WERI-Rb-1 (cell line): ENCODE measurements at regions not wholly inside any gene's neighbourhood (a gene's known extent, or its start where the extent isn't known, plus 50 kb on each side); places are given as distances from the start of the nearest gene placed in this dataset.

Experiments
- DNase-seq: peaks from one replicate; pipeline ENCODE4 v3.0.0-alpha.2; 2020
- H3K27ac ChIP-seq: fragments of 250-450 bp; sonication (Bioruptor Pico); 2 replicates; pipeline ENCODE4 v1.5.1; 2020; ENCODE audit warnings: mild to moderate bottlenecking, moderate library complexity
- H3K27me3 ChIP-seq: fragments of 250-450 bp; sonication (Bioruptor Pico); 2 replicates; pipeline ENCODE4 v1.5.1; 2021; ENCODE audit warnings: mild to moderate bottlenecking, low read depth, moderate library complexity; ENCODE audit not compliant: insufficient read depth, severe bottlenecking
- H3K36me3 ChIP-seq: fragments of 250-450 bp; sonication (Bioruptor Pico); 2 replicates; pipeline ENCODE4 v1.5.1; 2020; ENCODE audit warnings: mild to moderate bottlenecking, moderate library complexity
- H3K4me3 ChIP-seq: 2 replicates; pipeline ENCODE4 v1.5.1; 2011; ENCODE audit warnings: low read depth, mild to moderate bottlenecking, control low read depth, low read length
- H3K9me3 ChIP-seq: fragments of 250-450 bp; sonication (Bioruptor Pico); 2 replicates; pipeline ENCODE4 v1.5.1; 2021; ENCODE audit warnings: mild to moderate bottlenecking, moderate library complexity; ENCODE audit not compliant: severe bottlenecking
- TF ChIP-seq, protein P1 (sequence below): IDR thresholded peaks from 2 replicates; pipeline ENCODE4 v1.5.1; 2011; ENCODE audit warnings: low read depth, mild to moderate bottlenecking, control low read depth, inconsistent platforms, low read length

DNA sequence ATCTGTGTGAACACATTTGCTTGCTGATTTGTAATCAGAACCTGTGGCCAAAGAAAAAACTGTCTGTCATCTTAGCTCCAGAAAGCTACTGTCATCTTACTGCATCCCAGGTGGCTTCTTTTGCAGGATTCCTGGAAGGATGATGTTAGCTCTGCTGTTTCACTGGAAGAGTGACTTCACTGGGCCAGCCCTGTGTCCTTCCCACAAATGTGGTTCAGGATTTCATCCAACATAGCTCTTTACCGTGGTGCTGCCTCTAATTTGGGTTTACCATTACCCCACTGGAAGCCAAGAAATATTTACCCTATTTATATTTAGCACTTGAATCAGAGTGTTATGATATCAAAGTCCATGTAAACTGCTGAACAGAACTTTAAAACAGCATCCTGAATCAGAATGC lies 501.0 kb downstream of the GADD45G start:
- TF ChIP-seq, protein P1, sequence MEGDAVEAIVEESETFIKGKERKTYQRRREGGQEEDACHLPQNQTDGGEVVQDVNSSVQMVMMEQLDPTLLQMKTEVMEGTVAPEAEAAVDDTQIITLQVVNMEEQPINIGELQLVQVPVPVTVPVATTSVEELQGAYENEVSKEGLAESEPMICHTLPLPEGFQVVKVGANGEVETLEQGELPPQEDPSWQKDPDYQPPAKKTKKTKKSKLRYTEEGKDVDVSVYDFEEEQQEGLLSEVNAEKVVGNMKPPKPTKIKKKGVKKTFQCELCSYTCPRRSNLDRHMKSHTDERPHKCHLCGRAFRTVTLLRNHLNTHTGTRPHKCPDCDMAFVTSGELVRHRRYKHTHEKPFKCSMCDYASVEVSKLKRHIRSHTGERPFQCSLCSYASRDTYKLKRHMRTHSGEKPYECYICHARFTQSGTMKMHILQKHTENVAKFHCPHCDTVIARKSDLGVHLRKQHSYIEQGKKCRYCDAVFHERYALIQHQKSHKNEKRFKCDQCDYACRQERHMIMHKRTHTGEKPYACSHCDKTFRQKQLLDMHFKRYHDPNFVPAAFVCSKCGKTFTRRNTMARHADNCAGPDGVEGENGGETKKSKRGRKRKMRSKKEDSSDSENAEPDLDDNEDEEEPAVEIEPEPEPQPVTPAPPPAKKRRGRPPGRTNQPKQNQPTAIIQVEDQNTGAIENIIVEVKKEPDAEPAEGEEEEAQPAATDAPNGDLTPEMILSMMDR: no peak
- H3K4me3 ChIP-seq: no peak overlapping the region
- peaks cover 9% of the 10 kb centered on the region for H3K9me3 ChIP-seq
- DNase-seq: no peak
- no peak overlapping the region for H3K27ac ChIP-seq
- H3K36me3 ChIP-seq: no peaks in the 10 kb centered on the region
- no peaks in the 10 kb centered on the region for H3K27me3 ChIP-seq

DNA sequence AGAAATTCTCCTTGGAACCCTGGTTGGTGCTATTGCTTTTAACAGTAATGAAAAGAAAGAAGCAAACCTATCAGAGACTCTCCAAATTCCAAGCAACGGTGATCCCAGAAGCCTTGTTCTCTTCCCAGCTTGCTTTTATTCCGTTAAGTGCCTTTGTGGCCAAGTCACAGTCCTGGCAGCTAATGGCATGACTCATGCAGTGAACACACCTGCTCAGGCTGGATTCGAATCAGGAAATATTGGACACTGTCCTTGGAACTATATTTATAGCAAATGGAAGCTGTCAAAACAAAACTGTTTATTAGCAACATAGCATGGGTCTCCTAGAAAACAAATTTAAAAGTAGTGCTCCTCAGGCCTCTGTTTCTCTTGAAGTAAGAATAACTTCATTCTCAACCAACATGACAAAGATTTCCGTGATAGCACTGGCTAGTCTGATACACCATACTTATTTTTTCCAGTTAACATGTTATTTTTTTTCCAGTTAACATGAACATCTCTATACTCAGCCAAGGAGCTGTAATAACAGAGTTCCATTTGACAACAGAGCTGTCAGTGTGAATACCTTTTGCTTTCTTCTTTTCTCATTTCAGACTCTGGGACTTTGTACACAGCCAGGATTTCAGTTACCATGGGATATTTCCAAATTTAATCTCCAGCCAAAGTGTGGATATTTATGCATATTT lies 502.4 kb downstream of the GADD45G start:
- H3K27me3 ChIP-seq: no peaks in the 10 kb centered on the region
- DNase-seq: no peak
- no peak overlapping the region for H3K27ac ChIP-seq
- H3K4me3 ChIP-seq: no peak overlapping the region
- H3K9me3 ChIP-seq: peaks cover 9% of the 10 kb centered on the region
- H3K36me3 ChIP-seq: no peaks in the 10 kb centered on the region
- TF ChIP-seq, protein P1: no peak

DNA sequence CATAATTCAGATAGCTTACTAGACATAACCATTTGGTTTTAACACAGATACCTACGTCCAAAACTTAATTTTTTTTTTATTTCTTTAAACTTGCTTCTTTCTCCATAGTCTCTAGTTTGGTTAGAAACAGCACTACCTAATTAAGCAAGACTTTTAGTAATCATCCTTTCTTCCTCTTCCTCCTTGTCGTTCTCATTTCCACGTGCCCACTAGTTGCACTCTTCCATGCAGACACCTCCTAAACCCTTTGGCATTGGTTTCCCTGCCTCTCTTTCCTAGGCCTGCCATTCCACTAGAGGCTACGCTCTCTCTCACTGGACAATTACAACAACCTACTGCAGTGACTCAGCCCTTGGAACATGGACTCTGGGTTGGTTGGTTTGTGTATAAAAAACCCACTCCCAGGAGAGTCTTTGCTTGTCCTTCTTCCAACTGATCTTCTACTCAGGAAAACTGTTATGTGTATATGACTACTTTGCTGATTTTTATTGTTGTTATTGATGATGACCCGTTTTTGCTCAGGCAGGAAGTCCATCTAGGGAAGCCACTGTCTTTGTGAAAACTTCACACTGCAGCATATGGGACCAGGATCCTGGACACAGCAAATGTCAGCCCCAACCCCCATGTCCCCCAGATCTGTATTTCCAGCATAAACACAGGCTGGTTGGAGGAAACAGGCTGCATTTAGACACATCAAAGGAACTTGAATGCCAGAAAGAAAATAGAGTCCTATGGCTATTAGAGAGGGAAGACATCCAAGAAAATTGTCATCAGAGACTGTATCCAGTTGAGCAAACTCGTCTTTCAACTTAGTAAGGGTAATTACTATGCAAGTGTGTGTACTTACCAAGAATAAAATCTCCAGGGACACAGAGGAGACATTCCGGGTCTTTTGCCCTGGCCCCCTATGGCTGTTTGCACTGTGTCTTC lies 503.2 kb downstream of the GADD45G start:
- TF ChIP-seq, protein P1: no peak
- H3K27ac ChIP-seq: no peak overlapping the region
- DNase-seq: no peak
- peaks cover 9% of the 10 kb centered on the region for H3K9me3 ChIP-seq
- H3K36me3 ChIP-seq: no peaks in the 10 kb centered on the region
- no peak overlapping the region for H3K4me3 ChIP-seq
- H3K27me3 ChIP-seq: no peaks in the 10 kb centered on the region

DNA sequence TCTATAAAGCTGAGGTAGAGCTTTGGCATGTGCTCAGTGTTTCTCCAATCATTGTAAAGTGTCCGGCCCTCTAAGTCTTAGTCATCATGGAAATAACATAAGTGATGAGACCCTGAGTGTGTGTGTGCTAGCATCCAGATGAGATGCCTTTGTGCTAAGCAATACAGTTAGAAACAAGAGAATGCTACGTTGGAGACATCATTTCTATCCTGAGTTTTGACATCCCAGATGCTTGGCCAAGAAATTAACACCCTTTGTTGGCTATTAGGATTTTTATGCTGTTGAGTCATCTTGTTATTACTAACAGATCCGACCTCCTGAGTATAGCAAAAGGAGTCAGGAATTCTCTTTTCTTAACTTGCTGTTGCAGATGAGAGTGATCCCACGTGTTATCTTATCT lies 508.0 kb downstream of the GADD45G start:
- TF ChIP-seq, protein P1: no peak
- Histone ChIP-seq H3K27me3 (no peaks in the 10 kb centered on the region), H3K9me3 (peaks cover 9% of the 10 kb centered on the region), H3K27ac (no peak overlapping the region), H3K4me3 (no peak overlapping the region), H3K36me3 (no peaks in the 10 kb centered on the region)
- no peak for DNase-seq

DNA sequence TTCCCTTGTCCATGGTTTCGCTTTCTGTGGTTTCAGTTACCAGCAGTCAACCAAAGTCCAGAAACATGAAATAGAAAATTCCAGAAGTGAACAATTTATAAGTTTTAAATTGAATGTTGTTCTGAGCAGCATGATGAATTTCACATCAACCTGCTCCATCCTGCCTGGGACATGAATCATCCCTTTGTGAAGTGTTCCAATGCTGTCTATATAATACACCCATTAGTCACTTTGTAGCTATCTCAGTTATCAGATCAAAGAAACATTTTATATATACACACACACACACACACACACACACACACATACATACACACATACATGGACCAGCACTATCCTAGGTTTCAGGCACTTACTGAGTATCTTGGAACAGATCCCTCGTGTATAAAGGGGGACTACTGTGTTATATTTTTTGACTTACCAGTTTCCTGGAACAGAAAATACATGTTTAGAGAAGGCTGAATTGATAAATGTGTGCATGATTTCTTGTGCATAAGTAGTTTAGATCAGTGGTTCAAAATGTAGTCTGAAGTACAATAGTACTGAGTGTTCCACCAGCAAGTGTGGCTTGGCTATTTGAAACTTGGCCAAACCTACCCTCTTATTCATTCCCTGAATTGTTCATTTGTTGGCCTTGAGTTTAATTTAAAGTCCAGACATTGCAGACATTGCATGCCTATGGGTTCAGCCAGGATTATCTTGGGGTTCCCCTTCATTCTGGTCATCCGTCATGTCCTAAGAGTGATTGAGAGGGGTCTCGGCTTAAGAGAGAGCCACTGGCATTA lies 510.0 kb downstream of the GADD45G start:
- H3K27me3 ChIP-seq: no peaks in the 10 kb centered on the region
- TF ChIP-seq, protein P1: no peak
- no peak overlapping the region for H3K4me3 ChIP-seq
- no peak for DNase-seq
- no peak overlapping the region for H3K27ac ChIP-seq
- no peaks in the 10 kb centered on the region for H3K36me3 ChIP-seq
- H3K9me3 ChIP-seq: peaks cover 3% of the 10 kb centered on the region
